ENCODE measurements at regions not wholly inside any gene's neighbourhood (a gene's known extent, or its start where the extent isn't known, plus 50 kb on each side); places are given as distances from the start of the nearest gene placed in this dataset.

GRCh38 chr2:104736026-104736425 lies 117.9 kb upstream of the POU3F3 start:
- TF ChIP-seq CTCF (IDR thresholded peaks at IDR 0.05) (no peak), EP300 (IDR thresholded peaks at IDR 0.05) (no peak), RNF2 (IDR thresholded peaks at IDR 0.05; ENCODE audit: borderline replicate concordance, low read depth) (no peak), RAD21 (conservative IDR thresholded peaks at IDR 0.05 in 1 of 2, IDR thresholded peaks at IDR 0.05 in 1 of 2) (no peak), KDM1A (IDR thresholded peaks at IDR 0.05; ENCODE audit: low read depth) (no peak), CHD4 (IDR thresholded peaks at IDR 0.05; ENCODE audit: borderline replicate concordance) (no peak), MYC (IDR thresholded peaks at IDR 0.05; ENCODE audit: borderline replicate concordance, low read length) (no peak), RFX5 (IDR thresholded peaks at IDR 0.05) (no peak)
